Mammary epithelial cell (primary cell): ENCODE measurements at regions not wholly inside any gene's neighbourhood (a gene's known extent, or its start where the extent isn't known, plus 50 kb on each side); places are given as distances from the start of the nearest gene placed in this dataset.
"Not testable (repeated sequence)": the region's sequence is repeated elsewhere in the genome, so short reads cannot be mapped to it uniquely, and the experiment has no call there.

ENCODE experiments used
- EZH2 ChIP-seq: IDR thresholded peaks from 2 replicates; pipeline ENCODE4 v1.6.1; 2012; ENCODE audit warnings: low read length, inconsistent platforms, borderline replicate concordance
- TF ChIP-seq, protein P1 (sequence below), 2 donors: IDR thresholded peaks in 1 of 2; conservative IDR thresholded peaks in 1 of 2; 2 replicates each; pipeline ENCODE4 v1.5.1; 2011 to 2012; ENCODE audit warnings: inconsistent platforms in 2 of 2, low read length in 2 of 2, mild to moderate bottlenecking in 2 of 2, control low read depth in 1 of 2, low read depth in 1 of 2; ENCODE audit not compliant: insufficient read depth in 1 of 2; ENCODE audit errors: extremely low read depth in 1 of 2

- TF ChIP-seq, protein P1, sequence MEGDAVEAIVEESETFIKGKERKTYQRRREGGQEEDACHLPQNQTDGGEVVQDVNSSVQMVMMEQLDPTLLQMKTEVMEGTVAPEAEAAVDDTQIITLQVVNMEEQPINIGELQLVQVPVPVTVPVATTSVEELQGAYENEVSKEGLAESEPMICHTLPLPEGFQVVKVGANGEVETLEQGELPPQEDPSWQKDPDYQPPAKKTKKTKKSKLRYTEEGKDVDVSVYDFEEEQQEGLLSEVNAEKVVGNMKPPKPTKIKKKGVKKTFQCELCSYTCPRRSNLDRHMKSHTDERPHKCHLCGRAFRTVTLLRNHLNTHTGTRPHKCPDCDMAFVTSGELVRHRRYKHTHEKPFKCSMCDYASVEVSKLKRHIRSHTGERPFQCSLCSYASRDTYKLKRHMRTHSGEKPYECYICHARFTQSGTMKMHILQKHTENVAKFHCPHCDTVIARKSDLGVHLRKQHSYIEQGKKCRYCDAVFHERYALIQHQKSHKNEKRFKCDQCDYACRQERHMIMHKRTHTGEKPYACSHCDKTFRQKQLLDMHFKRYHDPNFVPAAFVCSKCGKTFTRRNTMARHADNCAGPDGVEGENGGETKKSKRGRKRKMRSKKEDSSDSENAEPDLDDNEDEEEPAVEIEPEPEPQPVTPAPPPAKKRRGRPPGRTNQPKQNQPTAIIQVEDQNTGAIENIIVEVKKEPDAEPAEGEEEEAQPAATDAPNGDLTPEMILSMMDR (conservative IDR thresholded peaks at IDR 0.05 in 1 of 2, IDR thresholded peaks at IDR 0.05 in 1 of 2; ENCODE audit: extremely low read depth in 1 of 2, insufficient read depth in 1 of 2, low read depth in 1 of 2, low read length in 2 of 2): not testable (repeated sequence)
- not testable (repeated sequence) for TF ChIP-seq EZH2
Measured at GRCh38 chr9:42342297-42342696, 158.8 kb downstream of the SPATA31A6 start.
